A673 (cell line): ENCODE measurements at regions not wholly inside any gene's neighbourhood (a gene's known extent, or its start where the extent isn't known, plus 50 kb on each side); places are given as distances from the start of the nearest gene placed in this dataset.

Experiments
- BruUV-seq: library from RNA; stranded (reverse); fragments of 400-500 nt; replicated peaks from 2 replicates; lab custom pipeline; 2021; lab: Mats Ljungman, UMichigan
- CTCF ChIA-PET: fragments of 300-600 bp; sonication (Branson Sonifier 250); formaldehyde crosslinking; loops from one replicate; lab custom pipeline; 2022; ENCODE audit warnings: antibody characterized with exemption; lab: Charles Lee
- POLR2A ChIA-PET: fragments of 300-600 bp; sonication (Branson Sonifier 250); formaldehyde crosslinking; loops from one replicate; lab custom pipeline; 2022; ENCODE audit warnings: antibody characterized with exemption; ENCODE audit not compliant: low non-redundant PET; lab: Charles Lee
- DNase-seq: peaks from one replicate; pipeline ENCODE4 v3.0.0-alpha.2; 2015; ENCODE audit warnings: low spot score
- H3K27ac ChIP-seq: fragments of 200-600 bp; sonication (generic); 2 replicates; pipeline ENCODE4 v1.5.1; 2016; ENCODE audit warnings: mixed run types, low read depth, mild to moderate bottlenecking, mixed read lengths, antibody characterized with exemption, low read length; ENCODE audit not compliant: poor library complexity, severe bottlenecking
- H3K27me3 ChIP-seq: fragments of 200-600 bp; sonication (generic); replicated peaks from 2 replicates; pipeline ENCODE4 v1.6.1; 2017; ENCODE audit warnings: mixed run types, low read depth, mild to moderate bottlenecking, mixed read lengths, antibody characterized with exemption, low read length; ENCODE audit not compliant: insufficient read depth, poor library complexity
- H3K36me3 ChIP-seq: fragments of 200-600 bp; sonication (generic); 2 replicates; pipeline ENCODE4 v1.6.1; 2016; ENCODE audit warnings: mixed run types, mild to moderate bottlenecking, mixed read lengths, antibody characterized with exemption, low read length; ENCODE audit not compliant: insufficient read depth, poor library complexity, severe bottlenecking
- H3K4me1 ChIP-seq: fragments of 200-600 bp; sonication (generic); 2 replicates; pipeline ENCODE4 v1.6.1; 2017; ENCODE audit warnings: mixed run types, mild to moderate bottlenecking, mixed read lengths, antibody characterized with exemption, low read length; ENCODE audit not compliant: insufficient read depth, poor library complexity, severe bottlenecking
- H3K4me3 ChIP-seq: fragments of 200-600 bp; sonication (generic); 2 replicates; pipeline ENCODE4 v1.5.1; 2016; ENCODE audit warnings: low read depth, mixed run types, mild to moderate bottlenecking, mixed read lengths, low read length; ENCODE audit not compliant: poor library complexity, severe bottlenecking
- H3K9me3 ChIP-seq: fragments of 200-600 bp; sonication (generic); 2 replicates; pipeline ENCODE4 v1.6.1; 2016; ENCODE audit warnings: mixed run types, low read depth, mild to moderate bottlenecking, mixed read lengths, antibody characterized with exemption, low read length; ENCODE audit not compliant: poor library complexity, severe bottlenecking
- EZH2 ChIP-seq: fragments of 200-600 bp; sonication (generic); IDR thresholded peaks from 2 replicates; pipeline ENCODE4 v1.6.1; 2017; ENCODE audit warnings: borderline replicate concordance, low read depth, mild to moderate bottlenecking, mixed read lengths, antibody characterized with exemption, low read length; ENCODE audit not compliant: poor library complexity, severe bottlenecking
- intact Hi-C: fragments of 100-400 bp; cut with micrococcal nuclease; formaldehyde crosslinking; loops from one replicate; pipeline ENCODE4 v1.10.0; 2022; ENCODE audit not compliant: unreplicated experiment
- TF ChIP-seq, protein P1 (sequence below): fragments of 300-800, 200-600 bp; sonication (generic); conservative IDR thresholded peaks from 2 replicates; pipeline ENCODE4 v1.5.1; 2017; ENCODE audit warnings: low read depth, mild to moderate bottlenecking, antibody characterized with exemption, low read length, moderate library complexity, mixed read lengths

DNA sequence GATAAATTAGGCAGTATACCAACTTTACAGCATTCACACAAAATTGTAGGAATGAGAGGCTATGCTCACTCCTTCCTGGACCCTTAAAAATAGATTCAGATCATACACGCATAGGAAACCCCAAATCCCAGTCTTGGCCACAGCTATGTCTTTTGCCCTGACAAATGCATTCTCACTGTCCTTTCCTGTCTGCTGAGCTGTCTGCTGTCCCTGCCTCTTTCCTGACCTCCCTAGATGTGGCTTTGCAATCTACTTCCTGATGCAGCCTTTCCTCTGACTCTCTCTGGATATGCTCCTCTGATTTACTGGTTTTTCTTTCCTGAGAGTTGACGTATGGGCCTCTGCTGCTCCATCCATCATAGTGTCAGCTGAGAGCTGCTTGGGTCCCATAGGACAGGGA is 59.8 kb upstream of the SLC35F3 start:
- Histone ChIP-seq H3K27me3 (peaks cover 29% of the 10 kb centered on the region), H3K27ac (no peak overlapping the region), H3K9me3 (no peaks in the 10 kb centered on the region), H3K36me3 (no peaks in the 10 kb centered on the region), H3K4me3 (no peak overlapping the region), H3K4me1 (no peaks in the 10 kb centered on the region)
- BruUV-seq: no TSS peak
- ChIA-PET POLR2A (no interaction called here), CTCF (no interaction called here)
- no peak for TF ChIP-seq EZH2
- TF ChIP-seq, protein P1, sequence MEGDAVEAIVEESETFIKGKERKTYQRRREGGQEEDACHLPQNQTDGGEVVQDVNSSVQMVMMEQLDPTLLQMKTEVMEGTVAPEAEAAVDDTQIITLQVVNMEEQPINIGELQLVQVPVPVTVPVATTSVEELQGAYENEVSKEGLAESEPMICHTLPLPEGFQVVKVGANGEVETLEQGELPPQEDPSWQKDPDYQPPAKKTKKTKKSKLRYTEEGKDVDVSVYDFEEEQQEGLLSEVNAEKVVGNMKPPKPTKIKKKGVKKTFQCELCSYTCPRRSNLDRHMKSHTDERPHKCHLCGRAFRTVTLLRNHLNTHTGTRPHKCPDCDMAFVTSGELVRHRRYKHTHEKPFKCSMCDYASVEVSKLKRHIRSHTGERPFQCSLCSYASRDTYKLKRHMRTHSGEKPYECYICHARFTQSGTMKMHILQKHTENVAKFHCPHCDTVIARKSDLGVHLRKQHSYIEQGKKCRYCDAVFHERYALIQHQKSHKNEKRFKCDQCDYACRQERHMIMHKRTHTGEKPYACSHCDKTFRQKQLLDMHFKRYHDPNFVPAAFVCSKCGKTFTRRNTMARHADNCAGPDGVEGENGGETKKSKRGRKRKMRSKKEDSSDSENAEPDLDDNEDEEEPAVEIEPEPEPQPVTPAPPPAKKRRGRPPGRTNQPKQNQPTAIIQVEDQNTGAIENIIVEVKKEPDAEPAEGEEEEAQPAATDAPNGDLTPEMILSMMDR: no peak
- intact Hi-C loops: no loop called here
- DNase-seq: no peak
